ENCODE measurements at regions not wholly inside any gene's neighbourhood (a gene's known extent, or its start where the extent isn't known, plus 50 kb on each side); places are given as distances from the start of the nearest gene placed in this dataset.

DNA sequence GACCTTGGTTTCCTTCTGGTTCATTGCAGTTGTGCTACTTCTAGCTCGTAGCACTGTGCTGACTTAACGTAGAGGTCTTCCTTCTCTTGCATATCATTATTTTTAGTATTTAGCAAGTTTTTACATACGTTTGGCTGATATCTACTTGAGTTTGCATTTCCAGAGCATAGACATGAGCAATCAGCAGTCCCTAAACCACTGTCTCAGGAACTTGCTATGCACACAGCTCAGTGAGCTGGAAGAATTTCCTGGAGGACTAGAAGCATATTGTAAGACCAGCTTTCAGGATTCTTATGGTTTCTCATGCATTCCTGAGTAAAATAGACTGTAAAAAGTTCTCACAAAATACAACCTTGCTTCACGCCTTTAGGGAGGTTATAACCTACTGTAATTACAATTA, 226.7 kb upstream of the PDGFD start:
- H3K27ac ChIP-seq = no peak overlapping the region
- TF ChIP-seq CTCF (conservative IDR thresholded peaks at IDR 0.05) = no peak

- TF ChIP-seq CTCF (conservative IDR thresholded peaks at IDR 0.05) = no peak
- no peak overlapping the region for H3K27ac ChIP-seq
These were observed 221.9 kb upstream of the PDGFD start for GRCh38 chr11:104385884-104386283.

- H3K27ac ChIP-seq = no peak overlapping the region
- no peak for TF ChIP-seq CTCF (conservative IDR thresholded peaks at IDR 0.05)
These were observed 216.4 kb upstream of the PDGFD start for GRCh38 chr11:104380358-104380757.

DNA sequence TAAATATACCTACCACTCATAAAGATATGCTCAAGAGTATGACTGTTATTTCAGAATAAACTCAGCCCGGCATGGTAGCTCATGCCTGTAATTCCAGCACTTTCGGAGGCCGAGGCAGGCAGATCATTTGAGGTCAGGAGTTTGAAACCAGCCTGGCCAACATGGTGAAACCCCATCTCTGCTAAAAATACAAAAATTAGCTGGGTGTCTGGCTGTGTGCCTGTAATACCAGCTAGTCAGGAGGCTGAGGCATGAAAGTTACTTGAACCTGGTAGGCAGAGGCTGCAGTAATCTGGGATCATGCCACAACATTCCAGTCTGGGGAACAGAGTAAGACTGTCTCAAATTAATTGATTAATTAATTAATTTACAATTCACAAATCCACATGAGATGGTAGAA, 208.2 kb upstream of the PDGFD start:
- no peak for TF ChIP-seq CTCF (conservative IDR thresholded peaks at IDR 0.05)
- no peak overlapping the region for H3K27ac ChIP-seq

GRCh38 chr11:104370478-104370877, 206.5 kb upstream of the PDGFD start:
- TF ChIP-seq CTCF (conservative IDR thresholded peaks at IDR 0.05) = no peak
- no peak overlapping the region for H3K27ac ChIP-seq

GRCh38 chr11:104369761-104370160, 205.8 kb upstream of the PDGFD start:
- no peak overlapping the region for H3K27ac ChIP-seq
- no peak for TF ChIP-seq CTCF (conservative IDR thresholded peaks at IDR 0.05)

DNA sequence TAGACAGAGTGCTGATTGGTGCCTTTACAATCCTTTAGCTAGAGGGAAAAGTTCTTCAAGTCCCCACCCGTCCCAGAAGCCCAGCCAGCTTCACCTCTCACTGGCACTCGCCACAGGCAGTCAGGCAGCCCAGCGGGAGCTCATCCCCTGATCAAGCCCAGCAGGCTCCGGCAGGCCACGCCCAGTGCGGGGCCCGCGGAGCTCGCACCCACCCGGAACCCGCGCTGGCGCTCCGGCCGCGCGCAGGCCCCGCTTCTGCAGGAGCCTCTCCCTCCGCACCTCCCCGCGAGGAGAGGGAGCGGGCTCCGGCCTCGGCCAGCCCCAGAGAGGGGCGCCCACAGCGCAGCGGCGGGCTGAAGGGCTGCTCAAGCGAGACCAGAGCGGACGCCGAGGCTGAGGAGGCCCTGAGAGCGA, 202.4 kb upstream of the PDGFD start:
- H3K27ac ChIP-seq = no peak overlapping the region
- TF ChIP-seq CTCF (conservative IDR thresholded peaks at IDR 0.05) = no peak

- no peak for TF ChIP-seq CTCF (conservative IDR thresholded peaks at IDR 0.05)
- no peak overlapping the region for H3K27ac ChIP-seq
These were observed 201.7 kb upstream of the PDGFD start for GRCh38 chr11:104365676-104366075.

All from VCaP (cell line).